CD14-positive monocyte (primary cell): ENCODE measurements at regions not wholly inside any gene's neighbourhood (a gene's known extent, or its start where the extent isn't known, plus 50 kb on each side); places are given as distances from the start of the nearest gene placed in this dataset.

ENCODE experiments used
- DNase-seq, 3 donors: peaks; one replicate each; pipeline ENCODE4 v3.0.0-alpha.2; 2011 to 2022
- H2AFZ ChIP-seq: 2 replicates; pipeline ENCODE4 v1.6.0; 2012; ENCODE audit warnings: mild to moderate bottlenecking, low read depth, low read length, inconsistent platforms; ENCODE audit not compliant: insufficient read depth, poor library complexity, severe bottlenecking
- H3K27ac ChIP-seq, 2 donors: 1 replicate in 1 of 2; 2 replicates in 1 of 2; pipeline ENCODE4 v1.5.1; 2012 to 2013; ENCODE audit warnings: low read length in 2 of 2, control low read depth in 1 of 2, inconsistent platforms in 1 of 2, low read depth in 1 of 2, mild to moderate bottlenecking in 1 of 2
- H3K27me3 ChIP-seq, 2 donors: one replicate each; pipeline versions ENCODE4 v1.6.0 to v1.6.1; 2011 to 2013; ENCODE audit warnings: low read length in 2 of 2; ENCODE audit not compliant: control insufficient read depth in 2 of 2, insufficient read depth in 2 of 2
- H3K36me3 ChIP-seq, 2 donors: replicated peaks in 1 of 2; 1 replicate in 1 of 2; 2 replicates in 1 of 2; pipeline versions ENCODE4 v1.5.1 to v1.6.1; 2012 to 2013; ENCODE audit warnings: low read length in 2 of 2, control low read depth in 1 of 2, inconsistent platforms in 1 of 2, mild to moderate bottlenecking in 1 of 2; ENCODE audit not compliant: insufficient read depth in 2 of 2, control insufficient read depth in 1 of 2
- H3K4me1 ChIP-seq, 2 donors: 1 replicate in 1 of 2; 2 replicates in 1 of 2; pipeline versions ENCODE4 v1.5.1 to v1.6.1; 2012 to 2013; ENCODE audit warnings: low read length in 2 of 2, control low read depth in 1 of 2, inconsistent platforms in 1 of 2, mild to moderate bottlenecking in 1 of 2, moderate library complexity in 1 of 2; ENCODE audit not compliant: insufficient read depth in 2 of 2, control insufficient read depth in 1 of 2
- H3K4me2 ChIP-seq: replicated peaks from 2 replicates; pipeline ENCODE3; 2012; ENCODE audit warnings: low read length, moderate library complexity, mild to moderate bottlenecking; ENCODE audit not compliant: poor library complexity, severe bottlenecking; ENCODE audit errors: extremely low read depth
- H3K4me3 ChIP-seq, 3 experiments: fragments of 200-600 bp in 1 of 3; sonication (generic) in 1 of 3; replicated peaks in 1 of 3; 1 replicate in 2 of 3; 2 replicates in 1 of 3; pipeline ENCODE4 v1.5.1; 2011 to 2013; ENCODE audit warnings: low read length in 3 of 3, mild to moderate bottlenecking in 3 of 3, control low read depth in 2 of 3, low read depth in 2 of 3, inconsistent platforms in 1 of 3, moderate library complexity in 1 of 3
- H3K79me2 ChIP-seq: 2 replicates; pipeline ENCODE4 v1.6.0; 2012; ENCODE audit warnings: mild to moderate bottlenecking, control low read depth, inconsistent platforms, low read length, moderate library complexity; ENCODE audit not compliant: insufficient read depth
- H3K9ac ChIP-seq: 2 replicates; pipeline ENCODE4 v1.6.0; 2017; ENCODE audit warnings: low read length, mild to moderate bottlenecking; ENCODE audit not compliant: insufficient read depth, poor library complexity, severe bottlenecking
- H3K9me3 ChIP-seq, 2 donors: replicated peaks in 1 of 2; 1 replicate in 1 of 2; 2 replicates in 1 of 2; pipeline versions ENCODE4 v1.5.1 to v1.6.1; 2012 to 2013; ENCODE audit warnings: low read length in 2 of 2, control low read depth in 1 of 2; ENCODE audit not compliant: control insufficient read depth in 1 of 2, insufficient read depth in 1 of 2
- H4K20me1 ChIP-seq: 2 replicates; pipeline ENCODE4 v1.6.0; 2012; ENCODE audit warnings: mild to moderate bottlenecking, low read length, control low read depth, moderate library complexity; ENCODE audit not compliant: insufficient read depth
- H3K27ac Mint-ChIP-seq, 7 donors: one replicate each; pipeline ENCODE4 v1.8.0; 2020; ENCODE audit warnings: mild to moderate bottlenecking in 7 of 7, mixed read lengths in 7 of 7, moderate library complexity in 6 of 7, inconsistent platforms in 2 of 7
- H3K27me3 Mint-ChIP-seq, 3 donors: one replicate each; pipeline ENCODE4 v1.8.0; 2021 to 2022; ENCODE audit warnings: low read depth in 3 of 3, mild to moderate bottlenecking in 3 of 3, mixed read lengths in 3 of 3, moderate library complexity in 3 of 3, inconsistent platforms in 1 of 3
- H3K36me3 Mint-ChIP-seq, 2 donors: one replicate each; pipeline ENCODE4 v1.8.0; 2020; ENCODE audit warnings: mixed read lengths in 2 of 2, inconsistent platforms in 1 of 2, mild to moderate bottlenecking in 1 of 2
- H3K4me1 Mint-ChIP-seq: one replicate; pipeline ENCODE4 v1.8.0; 2020; ENCODE audit warnings: mild to moderate bottlenecking, mixed read lengths
- H3K4me3 Mint-ChIP-seq, 2 donors: one replicate each; pipeline ENCODE4 v1.8.0; 2020; ENCODE audit warnings: mild to moderate bottlenecking in 2 of 2, mixed read lengths in 2 of 2, moderate library complexity in 1 of 2
- H3K9me3 Mint-ChIP-seq, 7 donors: one replicate each; pipeline ENCODE4 v1.8.0; 2020 to 2022; ENCODE audit warnings: mixed read lengths in 7 of 7, mild to moderate bottlenecking in 6 of 7, moderate library complexity in 6 of 7, inconsistent platforms in 2 of 7
- CTCF ChIP-seq: fragments of 200-600 bp; IDR thresholded peaks from one replicate; pipeline ENCODE4 v1.8.0; 2022; ENCODE audit warnings: antibody characterized with exemption, mild to moderate bottlenecking
- WGBS: methylation state at CpG from one replicate; pipeline ENCODE4 v1.1.5; 2013; ENCODE audit warnings: missing lambda C conversion rate; ENCODE audit not compliant: insufficient coverage; 5-methylcytosine and 5-hydroxymethylcytosine counted together
- intact Hi-C, 2 donors: fragments of 100-400 bp; cut with micrococcal nuclease; formaldehyde crosslinking; loops; one replicate each; pipeline versions ENCODE4 v1.15.0 to v1.15.1; 2023

DNA sequence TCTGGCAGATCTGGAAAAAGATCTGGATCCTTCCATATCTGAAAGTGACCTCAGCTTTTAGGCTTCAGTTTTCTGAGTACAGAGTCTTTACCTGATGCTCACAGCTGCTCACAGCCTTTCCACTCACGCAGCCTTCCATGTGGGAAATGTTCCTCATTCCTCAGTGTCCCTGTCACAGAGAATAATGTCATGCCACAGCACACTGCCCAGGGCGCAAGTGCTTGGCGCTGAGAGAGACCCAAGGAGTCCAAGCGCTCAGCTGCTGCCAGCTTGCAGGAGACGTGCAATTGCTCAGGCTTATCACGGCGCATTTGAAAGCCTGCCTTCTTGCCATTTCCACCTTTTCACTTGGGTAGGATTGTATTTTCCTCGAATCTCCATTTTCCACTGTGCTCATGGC lies 271.9 kb upstream of the MKI67 start:
- intact Hi-C loops = no loop called here
- no peak overlapping the region for H2AFZ ChIP-seq
- H3K4me3 Mint-ChIP-seq = no peak overlapping the region
- H4K20me1 ChIP-seq = no peaks in the 10 kb centered on the region
- H3K36me3 ChIP-seq = no peaks in the 10 kb centered on the region
- no peaks in the 10 kb centered on the region for H3K4me1 Mint-ChIP-seq
- H3K27me3 Mint-ChIP-seq = no peaks in the 10 kb centered on the region
- WGBS = 100% methylated on average over 6 of the region's 8 CpGs
- H3K4me1 ChIP-seq = no peaks in the 10 kb centered on the region
- no peak overlapping the region for H3K27ac ChIP-seq
- DNase-seq = no peak
- no peak overlapping the region for H3K9ac ChIP-seq
- no peak overlapping the region for H3K4me2 ChIP-seq
- peaks cover 4 to 15% (median 9%) of the 10 kb centered on the region in 7 donors for H3K9me3 Mint-ChIP-seq
- no peak overlapping the region for H3K4me3 ChIP-seq
- no peaks in the 10 kb centered on the region for H3K79me2 ChIP-seq
- peaks cover 5 to 16% of the 10 kb centered on the region in 2 donors for H3K9me3 ChIP-seq
- H3K27ac Mint-ChIP-seq = no peak overlapping the region
- H3K27me3 ChIP-seq = no peaks in the 10 kb centered on the region
- no peaks in the 10 kb centered on the region for H3K36me3 Mint-ChIP-seq
- no peak for TF ChIP-seq CTCF

GRCh38 chr10:128398999-128399398 lies 272.8 kb upstream of the MKI67 start:
- WGBS = no CpG with 5 or more reads among the region's 1 CpG
- intact Hi-C loops = no loop called here

More at GRCh38 chr10:128398999-128399398, 272.8 kb upstream of the MKI67 start:
- no peaks in the 10 kb centered on the region for H3K27me3 Mint-ChIP-seq
- Histone ChIP-seq H2AFZ (no peak overlapping the region), H3K4me1 (no peaks in the 10 kb centered on the region), H4K20me1 (no peaks in the 10 kb centered on the region), H3K27ac (no peak overlapping the region), H3K9me3 (peaks cover 5 to 16% of the 10 kb centered on the region in 2 donors), H3K4me2 (no peak overlapping the region), H3K9ac (no peak overlapping the region), H3K79me2 (no peaks in the 10 kb centered on the region), H3K27me3 (no peaks in the 10 kb centered on the region), H3K36me3 (no peaks in the 10 kb centered on the region), H3K4me3 (no peak overlapping the region)
- H3K4me1 Mint-ChIP-seq = no peaks in the 10 kb centered on the region
- no peak overlapping the region for H3K27ac Mint-ChIP-seq
- no peak for DNase-seq
- H3K9me3 Mint-ChIP-seq = peaks cover 4 to 15% (median 9%) of the 10 kb centered on the region in 7 donors
- H3K36me3 Mint-ChIP-seq = no peaks in the 10 kb centered on the region
- TF ChIP-seq CTCF = no peak
- no peak overlapping the region for H3K4me3 Mint-ChIP-seq
